ENCODE measurements at regions not wholly inside any gene's neighbourhood (a gene's known extent, or its start where the extent isn't known, plus 50 kb on each side); places are given as distances from the start of the nearest gene placed in this dataset.

DNA sequence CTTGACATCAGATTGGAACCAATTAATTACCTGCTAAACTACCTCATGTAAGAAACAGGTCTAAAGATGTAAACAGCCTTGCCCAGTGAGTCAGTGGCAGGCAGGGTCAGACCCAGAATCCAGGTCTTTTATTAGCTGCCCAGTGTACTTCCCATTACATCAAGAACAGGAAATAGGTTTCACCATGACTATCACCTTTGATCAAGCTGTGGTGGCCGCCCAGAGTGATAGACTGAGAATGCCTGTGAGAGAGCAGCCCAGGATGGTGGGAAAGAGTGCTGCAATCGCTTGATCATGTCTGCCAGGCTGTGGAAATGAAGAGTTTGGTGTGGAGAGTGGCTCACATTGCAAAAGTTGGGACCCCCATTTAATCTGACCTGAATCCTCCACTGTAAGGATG is 61.3 kb upstream of the PIAS1 start:
- DNase-seq, result no peak
- Histone ChIP-seq H3K4me3 (no peak overlapping the region), H3K27ac (no peak overlapping the region), H3K27me3 (no peaks in the 10 kb centered on the region), H3K36me3 (no peaks in the 10 kb centered on the region), H3K9me3 (no peaks in the 10 kb centered on the region), H3K4me1 (peaks cover 0 to 2% (median 0%) of the 10 kb centered on the region in 4 donors)
- intact Hi-C loops (cut with DNase I), result no loop called here
- TF ChIP-seq POLR2AphosphoS5 (IDR thresholded peaks at IDR 0.05), result no peak
- TF ChIP-seq EP300 (IDR thresholded peaks at IDR 0.05), result no peak
- TF ChIP-seq POLR2A (IDR thresholded peaks at IDR 0.05), result no peak
- TF ChIP-seq, protein P1, sequence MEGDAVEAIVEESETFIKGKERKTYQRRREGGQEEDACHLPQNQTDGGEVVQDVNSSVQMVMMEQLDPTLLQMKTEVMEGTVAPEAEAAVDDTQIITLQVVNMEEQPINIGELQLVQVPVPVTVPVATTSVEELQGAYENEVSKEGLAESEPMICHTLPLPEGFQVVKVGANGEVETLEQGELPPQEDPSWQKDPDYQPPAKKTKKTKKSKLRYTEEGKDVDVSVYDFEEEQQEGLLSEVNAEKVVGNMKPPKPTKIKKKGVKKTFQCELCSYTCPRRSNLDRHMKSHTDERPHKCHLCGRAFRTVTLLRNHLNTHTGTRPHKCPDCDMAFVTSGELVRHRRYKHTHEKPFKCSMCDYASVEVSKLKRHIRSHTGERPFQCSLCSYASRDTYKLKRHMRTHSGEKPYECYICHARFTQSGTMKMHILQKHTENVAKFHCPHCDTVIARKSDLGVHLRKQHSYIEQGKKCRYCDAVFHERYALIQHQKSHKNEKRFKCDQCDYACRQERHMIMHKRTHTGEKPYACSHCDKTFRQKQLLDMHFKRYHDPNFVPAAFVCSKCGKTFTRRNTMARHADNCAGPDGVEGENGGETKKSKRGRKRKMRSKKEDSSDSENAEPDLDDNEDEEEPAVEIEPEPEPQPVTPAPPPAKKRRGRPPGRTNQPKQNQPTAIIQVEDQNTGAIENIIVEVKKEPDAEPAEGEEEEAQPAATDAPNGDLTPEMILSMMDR (IDR thresholded peaks at IDR 0.05), result no peak
- 80 to 91% methylated on average over 2 of the region's 2 CpGs for WGBS, 2 donors

DNA sequence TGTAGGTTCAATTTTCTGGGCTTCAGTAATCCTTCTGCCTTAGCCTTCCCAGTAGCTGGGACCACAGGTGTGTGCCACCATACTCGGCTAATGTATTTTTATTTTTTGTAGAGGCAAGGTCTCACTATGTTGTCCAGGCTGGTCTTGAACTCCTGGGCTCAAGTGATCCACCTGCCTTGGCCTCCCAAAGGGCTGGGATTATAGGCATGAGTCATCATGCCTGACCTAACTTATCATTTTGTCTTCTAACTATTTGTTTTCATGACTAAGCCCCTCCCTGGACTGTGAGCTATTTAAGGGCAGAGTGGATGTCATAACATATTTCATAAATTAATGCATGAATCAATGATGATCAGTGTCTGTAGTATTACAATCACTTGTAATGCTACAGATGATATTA is 56.1 kb upstream of the PIAS1 start:
- H3K9me3 ChIP-seq, result no peaks in the 10 kb centered on the region
- no peak overlapping the region for H3K27ac ChIP-seq
- H3K4me1 ChIP-seq, result peaks cover 0 to 26% (median 16%) of the 10 kb centered on the region in 4 donors
- TF ChIP-seq POLR2A (IDR thresholded peaks at IDR 0.05), result no peak
- TF ChIP-seq EP300 (IDR thresholded peaks at IDR 0.05), result no peak
- TF ChIP-seq, protein P1 (IDR thresholded peaks at IDR 0.05), result no peak
- no peak for TF ChIP-seq POLR2AphosphoS5 (IDR thresholded peaks at IDR 0.05)
- no peak for DNase-seq
- H3K4me3 ChIP-seq, result no peak overlapping the region
- H3K36me3 ChIP-seq, result no peaks in the 10 kb centered on the region
- intact Hi-C loops (cut with DNase I), result no loop called here
- no peaks in the 10 kb centered on the region for H3K27me3 ChIP-seq
- 76 to 94% methylated on average over 1 of the region's 1 CpG for WGBS, 2 donors

DNA sequence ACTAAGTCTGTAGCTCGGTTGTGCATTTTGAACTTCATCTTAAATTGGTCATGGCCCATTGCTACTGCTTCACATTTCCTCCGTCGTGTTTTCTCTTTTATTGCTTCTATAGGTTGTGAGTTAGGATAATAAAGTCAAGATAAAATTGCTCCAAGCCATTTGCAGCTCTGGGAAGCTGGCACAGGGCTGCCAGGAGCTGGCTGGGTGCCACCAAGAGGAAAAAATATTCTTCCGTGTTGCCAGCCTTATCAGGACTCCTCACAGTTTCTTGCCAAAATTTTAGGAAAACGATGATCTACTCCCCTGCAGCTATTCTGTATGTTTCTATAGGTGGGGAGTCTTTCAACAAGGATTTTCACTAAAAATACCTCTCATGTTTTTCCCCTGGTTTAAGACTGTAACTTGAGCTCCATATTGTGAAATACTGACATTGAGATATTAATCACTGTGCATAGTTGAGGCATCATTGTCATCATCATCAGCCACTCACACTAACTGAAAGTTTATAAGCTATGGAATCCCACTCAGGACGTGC is 55.4 kb upstream of the PIAS1 start:
- Histone ChIP-seq H3K36me3 (no peaks in the 10 kb centered on the region), H3K4me3 (no peak overlapping the region), H3K27me3 (no peaks in the 10 kb centered on the region), H3K4me1 (peaks cover 0 to 26% (median 16%) of the 10 kb centered on the region in 4 donors), H3K27ac (no peak overlapping the region), H3K9me3 (no peaks in the 10 kb centered on the region)
- DNase-seq, result no peak
- 16 to 67% methylated on average over 6 of the region's 6 CpGs for WGBS, 2 donors
- intact Hi-C loops (cut with DNase I), result no loop called here
- TF ChIP-seq EP300 (IDR thresholded peaks at IDR 0.05), result no peak
- TF ChIP-seq POLR2AphosphoS5 (IDR thresholded peaks at IDR 0.05), result no peak
- no peak for TF ChIP-seq POLR2A (IDR thresholded peaks at IDR 0.05)
- TF ChIP-seq, protein P1 (IDR thresholded peaks at IDR 0.05), result no peak

DNA sequence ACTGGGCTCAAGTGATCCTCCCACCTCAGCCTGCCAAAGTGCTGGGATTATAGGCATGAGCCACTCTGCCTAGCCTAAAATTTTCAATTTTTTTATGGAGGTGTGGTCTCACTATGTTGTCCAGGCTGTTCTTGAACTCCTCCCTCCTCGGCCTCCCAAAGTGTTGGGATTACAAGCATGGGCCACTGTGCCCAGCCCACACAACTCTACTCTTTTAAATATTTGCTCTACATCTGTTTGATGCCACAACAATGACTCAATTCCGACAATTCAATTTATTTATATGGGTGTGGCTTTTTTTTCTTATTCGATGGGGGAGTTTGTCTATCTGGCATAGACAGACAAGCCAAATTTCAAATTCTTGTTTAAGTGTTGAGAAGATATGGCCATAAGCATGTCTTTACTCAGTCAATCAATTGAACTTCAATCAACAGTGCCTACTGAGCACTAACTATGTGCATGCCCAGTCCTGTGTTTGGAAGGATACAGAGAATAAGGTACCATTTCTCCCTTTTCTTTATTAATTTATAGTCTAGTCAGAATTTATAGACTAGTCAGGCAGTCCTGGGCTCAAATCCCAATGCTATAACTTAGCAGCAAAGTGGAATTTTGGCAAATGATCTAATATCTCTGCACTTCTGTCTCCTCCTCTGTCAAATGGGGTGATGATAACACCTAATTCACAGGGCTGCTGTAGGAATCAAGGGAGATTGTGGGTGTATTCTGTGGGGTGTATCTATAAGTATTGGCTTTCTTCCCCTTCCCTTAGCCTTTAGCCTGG is 54.6 kb upstream of the PIAS1 start:
- WGBS, 2 donors, result 17 to 70% methylated on average over 3 of the region's 3 CpGs
- intact Hi-C loops (cut with DNase I), result no loop called here
- no peak for DNase-seq

More for the DNA sequence above, 54.6 kb upstream of the PIAS1 start:
- TF ChIP-seq, protein P1 (IDR thresholded peaks at IDR 0.05), result no peak
- TF ChIP-seq EP300 (IDR thresholded peaks at IDR 0.05) (no peak), POLR2A (IDR thresholded peaks at IDR 0.05) (no peak), POLR2AphosphoS5 (IDR thresholded peaks at IDR 0.05) (peak in 1 of 4 donors; percentile 54)
- no peaks in the 10 kb centered on the region for H3K27me3 ChIP-seq
- no peak overlapping the region for H3K4me3 ChIP-seq
- H3K9me3 ChIP-seq, result no peaks in the 10 kb centered on the region
- no peak overlapping the region for H3K27ac ChIP-seq
- H3K4me1 ChIP-seq, result peaks cover 0 to 26% (median 16%) of the 10 kb centered on the region in 4 donors
- no peaks in the 10 kb centered on the region for H3K36me3 ChIP-seq
